Mucosa of rectum (tissue), 2 donors: ENCODE measurements at regions not wholly inside any gene's neighbourhood (a gene's known extent, or its start where the extent isn't known, plus 50 kb on each side); places are given as distances from the start of the nearest gene placed in this dataset.

Source experiments
- H3K27ac ChIP-seq, 2 donors: one replicate each; pipeline ENCODE4 v1.7.0; 2013; ENCODE audit warnings: inconsistent platforms in 2 of 2, low read depth in 2 of 2, low read length in 2 of 2
- H3K27me3 ChIP-seq, 2 donors: one replicate each; pipeline ENCODE4 v1.7.0; 2013; ENCODE audit warnings: low read length in 2 of 2; ENCODE audit not compliant: control insufficient read depth in 2 of 2, insufficient read depth in 2 of 2
- H3K36me3 ChIP-seq, 2 donors: one replicate each; pipeline ENCODE4 v1.7.0; 2013; ENCODE audit warnings: low read length in 2 of 2; ENCODE audit not compliant: control insufficient read depth in 2 of 2, insufficient read depth in 2 of 2
- H3K4me1 ChIP-seq, 2 donors: one replicate each; pipeline ENCODE4 v1.7.0; 2013; ENCODE audit warnings: low read length in 2 of 2, mild to moderate bottlenecking in 1 of 2; ENCODE audit not compliant: control insufficient read depth in 2 of 2, insufficient read depth in 2 of 2
- H3K4me3 ChIP-seq, 2 donors: one replicate each; pipeline ENCODE4 v1.7.0; 2013; ENCODE audit warnings: low read length in 2 of 2
- H3K9ac ChIP-seq, 2 donors: one replicate each; pipeline ENCODE4 v1.7.0; 2013; ENCODE audit warnings: low read length in 2 of 2, low read depth in 1 of 2, mild to moderate bottlenecking in 1 of 2
- H3K9me3 ChIP-seq, 2 donors: one replicate each; pipeline ENCODE4 v1.7.0; 2013; ENCODE audit warnings: low read length in 2 of 2; ENCODE audit not compliant: control insufficient read depth in 2 of 2
- donor health status: healthy.
- donor health status: Normal muscosa, but diverticular disease.

DNA sequence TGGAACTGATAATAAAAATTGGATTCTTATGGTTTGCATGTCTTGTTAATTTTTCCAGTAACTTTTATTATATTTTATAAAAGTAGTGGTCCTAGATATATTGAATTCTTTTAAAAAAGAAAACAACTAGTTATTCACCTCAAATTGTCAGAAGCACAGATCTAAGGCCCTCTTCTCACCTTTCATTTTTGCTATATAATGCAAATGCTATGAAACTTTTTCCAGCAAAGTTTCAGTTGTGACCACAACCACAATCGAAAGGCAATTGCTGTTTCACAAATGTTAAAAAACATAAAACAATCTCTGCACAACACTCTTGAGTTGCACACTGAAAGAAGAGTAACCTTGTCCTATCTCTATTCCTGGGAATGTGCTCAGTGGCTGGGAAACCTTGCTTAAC is 479.8 kb upstream of the FLRT2 start:
- H3K9me3 ChIP-seq: no peaks in the 10 kb centered on the region
- H3K4me1 ChIP-seq: no peaks in the 10 kb centered on the region
- no peak overlapping the region for H3K9ac ChIP-seq
- H3K36me3 ChIP-seq: no peaks in the 10 kb centered on the region
- H3K27ac ChIP-seq: no peak overlapping the region
- H3K27me3 ChIP-seq: no peaks in the 10 kb centered on the region
- H3K4me3 ChIP-seq: no peak overlapping the region

DNA sequence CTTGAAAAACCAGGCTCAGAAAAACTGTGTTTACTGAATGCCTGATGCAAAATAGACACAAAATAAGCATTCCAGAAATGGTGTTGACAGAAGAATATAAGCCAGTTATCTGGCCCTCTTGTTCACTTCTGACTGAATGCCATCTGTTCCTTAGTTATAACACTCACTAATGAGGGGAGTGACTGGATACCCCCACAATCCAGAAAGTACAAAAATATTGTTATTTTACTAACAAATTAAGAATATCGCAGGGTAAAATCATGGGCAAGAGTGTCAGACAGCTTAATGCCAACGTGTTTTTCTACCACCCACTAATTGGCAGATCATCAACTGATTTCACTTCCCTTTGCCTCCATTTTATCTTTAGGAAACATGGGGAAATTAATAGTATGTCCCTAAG is 477.3 kb upstream of the FLRT2 start:
- Histone ChIP-seq H3K9me3 (no peaks in the 10 kb centered on the region), H3K27me3 (no peaks in the 10 kb centered on the region), H3K4me1 (no peaks in the 10 kb centered on the region), H3K36me3 (no peaks in the 10 kb centered on the region), H3K9ac (no peak overlapping the region), H3K27ac (no peak overlapping the region), H3K4me3 (no peak overlapping the region)

DNA sequence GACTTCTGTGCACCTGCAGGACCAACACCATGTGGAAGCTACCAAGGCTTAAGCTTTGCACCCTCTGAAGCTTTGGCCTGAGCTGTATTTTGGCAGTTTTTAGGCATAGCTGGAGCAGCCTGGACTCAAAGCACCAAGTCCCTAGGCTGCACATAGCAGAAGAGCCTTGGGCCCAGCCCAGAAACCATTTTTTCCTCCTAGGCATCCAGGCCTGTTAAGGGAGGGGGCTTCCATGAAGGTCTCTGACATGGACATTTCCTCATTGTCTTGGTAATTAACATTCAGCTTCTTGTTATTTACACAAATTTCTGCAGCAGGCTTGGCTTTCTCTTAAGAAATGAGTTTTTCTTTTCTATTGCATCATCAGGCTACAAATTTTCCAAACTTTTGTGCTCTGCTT is 475.8 kb upstream of the FLRT2 start:
- Histone ChIP-seq H3K4me3 (no peak overlapping the region), H3K9ac (no peak overlapping the region), H3K36me3 (no peaks in the 10 kb centered on the region), H3K27ac (no peak overlapping the region), H3K9me3 (no peaks in the 10 kb centered on the region), H3K4me1 (no peaks in the 10 kb centered on the region), H3K27me3 (no peaks in the 10 kb centered on the region)

DNA sequence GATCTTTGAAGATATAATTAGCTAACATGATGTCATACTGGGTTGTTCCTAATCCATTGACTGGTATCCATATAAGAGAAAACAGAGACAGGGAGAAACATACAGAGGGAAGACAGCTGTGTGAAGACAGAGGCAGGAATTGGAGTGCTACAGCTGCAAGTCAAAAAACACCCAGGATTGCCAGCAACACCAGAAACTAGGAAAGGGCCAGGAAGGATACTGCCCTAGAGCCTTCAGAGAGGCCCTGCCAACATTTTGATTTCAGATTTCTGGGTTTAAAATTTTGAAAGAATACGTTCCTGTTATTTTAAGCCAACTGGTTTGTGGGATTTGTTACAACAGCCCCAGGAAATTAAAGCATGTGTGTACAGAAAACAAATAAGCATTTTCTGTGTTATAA is 473.7 kb upstream of the FLRT2 start:
- H3K27me3 ChIP-seq: no peaks in the 10 kb centered on the region
- no peak overlapping the region for H3K9ac ChIP-seq

GRCh38 chr14:85057221-85057620 is 472.7 kb upstream of the FLRT2 start:
- H3K36me3 ChIP-seq: no peaks in the 10 kb centered on the region
- no peak overlapping the region for H3K4me3 ChIP-seq
- no peak overlapping the region for H3K27ac ChIP-seq
- peaks cover 0 to under 1% of the 10 kb centered on the region in 2 donors for H3K9me3 ChIP-seq
- no peak overlapping the region for H3K9ac ChIP-seq
- no peaks in the 10 kb centered on the region for H3K27me3 ChIP-seq
- H3K4me1 ChIP-seq: no peaks in the 10 kb centered on the region

More for the DNA sequence above, 473.7 kb upstream of the FLRT2 start:
- Histone ChIP-seq H3K36me3 (no peaks in the 10 kb centered on the region), H3K4me1 (no peaks in the 10 kb centered on the region), H3K27ac (no peak overlapping the region), H3K9me3 (no peaks in the 10 kb centered on the region), H3K4me3 (no peak overlapping the region)

GRCh38 chr14:85058150-85058549 is 471.8 kb upstream of the FLRT2 start:
- H3K36me3 ChIP-seq: no peaks in the 10 kb centered on the region
- H3K4me3 ChIP-seq: no peak overlapping the region
- H3K27me3 ChIP-seq: no peaks in the 10 kb centered on the region
- no peak overlapping the region for H3K27ac ChIP-seq
- H3K4me1 ChIP-seq: no peaks in the 10 kb centered on the region
- peaks cover 0 to 4% of the 10 kb centered on the region in 2 donors for H3K9me3 ChIP-seq
- no peak overlapping the region for H3K9ac ChIP-seq

GRCh38 chr14:85060121-85060520 is 469.8 kb upstream of the FLRT2 start:
- no peak overlapping the region for H3K27ac ChIP-seq
- H3K9me3 ChIP-seq: peaks cover 0 to 4% of the 10 kb centered on the region in 2 donors
- no peaks in the 10 kb centered on the region for H3K36me3 ChIP-seq
- no peaks in the 10 kb centered on the region for H3K27me3 ChIP-seq
- H3K4me1 ChIP-seq: no peaks in the 10 kb centered on the region
- H3K9ac ChIP-seq: no peak overlapping the region
- H3K4me3 ChIP-seq: no peak overlapping the region

- H3K4me3 ChIP-seq: no peak overlapping the region
- H3K4me1 ChIP-seq: no peaks in the 10 kb centered on the region
- peaks cover 0 to 4% of the 10 kb centered on the region in 2 donors for H3K9me3 ChIP-seq
- H3K27me3 ChIP-seq: no peaks in the 10 kb centered on the region
- no peaks in the 10 kb centered on the region for H3K36me3 ChIP-seq
- H3K9ac ChIP-seq: no peak overlapping the region
- no peak overlapping the region for H3K27ac ChIP-seq
These were observed 468.7 kb upstream of the FLRT2 start for GRCh38 chr14:85061256-85061655.

GRCh38 chr14:85063747-85064146 is 466.2 kb upstream of the FLRT2 start:
- Histone ChIP-seq H3K27me3 (no peaks in the 10 kb centered on the region), H3K9me3 (peaks cover 0 to 4% of the 10 kb centered on the region in 2 donors), H3K4me3 (no peak overlapping the region), H3K27ac (no peak overlapping the region), H3K36me3 (no peaks in the 10 kb centered on the region), H3K4me1 (no peaks in the 10 kb centered on the region), H3K9ac (no peak overlapping the region)

GRCh38 chr14:85071447-85071846 is 458.5 kb upstream of the FLRT2 start:
- Histone ChIP-seq H3K36me3 (no peaks in the 10 kb centered on the region), H3K9me3 (peaks cover 0 to 2% of the 10 kb centered on the region in 2 donors), H3K9ac (no peak overlapping the region), H3K4me3 (no peak overlapping the region), H3K4me1 (no peaks in the 10 kb centered on the region), H3K27ac (no peak overlapping the region), H3K27me3 (no peaks in the 10 kb centered on the region)

GRCh38 chr14:85074955-85075354 is 455.0 kb upstream of the FLRT2 start:
- Histone ChIP-seq H3K27ac (no peak overlapping the region), H3K4me3 (no peak overlapping the region), H3K4me1 (no peaks in the 10 kb centered on the region), H3K9me3 (peaks cover 0 to 2% of the 10 kb centered on the region in 2 donors), H3K27me3 (no peaks in the 10 kb centered on the region), H3K9ac (no peak overlapping the region), H3K36me3 (no peaks in the 10 kb centered on the region)
